ENCODE measurements at regions not wholly inside any gene's neighbourhood (a gene's known extent, or its start where the extent isn't known, plus 50 kb on each side); places are given as distances from the start of the nearest gene placed in this dataset.

DNA sequence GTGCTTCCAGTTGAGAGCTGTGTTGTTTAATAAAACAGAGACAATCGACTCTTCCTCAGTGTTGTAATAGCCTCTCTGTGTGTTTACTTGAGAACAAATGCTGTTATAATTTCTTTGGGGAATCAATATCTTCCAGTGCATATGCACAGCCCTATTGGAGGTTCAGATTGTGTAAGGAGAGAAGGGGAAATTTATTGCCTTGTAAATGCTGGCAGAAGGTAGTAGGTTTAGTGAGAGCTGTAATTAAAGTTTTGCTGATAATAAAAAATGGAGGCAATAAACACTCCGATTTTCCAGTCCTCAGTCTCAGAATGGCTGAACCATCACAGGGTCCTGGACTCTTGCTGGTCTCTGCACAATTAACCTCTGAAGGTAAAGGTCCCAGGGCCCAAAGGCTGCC, 128.3 kb downstream of the C5orf15 start:
- TF ChIP-seq, protein P1, sequence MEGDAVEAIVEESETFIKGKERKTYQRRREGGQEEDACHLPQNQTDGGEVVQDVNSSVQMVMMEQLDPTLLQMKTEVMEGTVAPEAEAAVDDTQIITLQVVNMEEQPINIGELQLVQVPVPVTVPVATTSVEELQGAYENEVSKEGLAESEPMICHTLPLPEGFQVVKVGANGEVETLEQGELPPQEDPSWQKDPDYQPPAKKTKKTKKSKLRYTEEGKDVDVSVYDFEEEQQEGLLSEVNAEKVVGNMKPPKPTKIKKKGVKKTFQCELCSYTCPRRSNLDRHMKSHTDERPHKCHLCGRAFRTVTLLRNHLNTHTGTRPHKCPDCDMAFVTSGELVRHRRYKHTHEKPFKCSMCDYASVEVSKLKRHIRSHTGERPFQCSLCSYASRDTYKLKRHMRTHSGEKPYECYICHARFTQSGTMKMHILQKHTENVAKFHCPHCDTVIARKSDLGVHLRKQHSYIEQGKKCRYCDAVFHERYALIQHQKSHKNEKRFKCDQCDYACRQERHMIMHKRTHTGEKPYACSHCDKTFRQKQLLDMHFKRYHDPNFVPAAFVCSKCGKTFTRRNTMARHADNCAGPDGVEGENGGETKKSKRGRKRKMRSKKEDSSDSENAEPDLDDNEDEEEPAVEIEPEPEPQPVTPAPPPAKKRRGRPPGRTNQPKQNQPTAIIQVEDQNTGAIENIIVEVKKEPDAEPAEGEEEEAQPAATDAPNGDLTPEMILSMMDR (IDR thresholded peaks at IDR 0.05): no peak
- no peak for TF ChIP-seq POLR2A (IDR thresholded peaks at IDR 0.05)

All from testis (tissue), 2 donors.